ENCODE measurements at regions not wholly inside any gene's neighbourhood (a gene's known extent, or its start where the extent isn't known, plus 50 kb on each side); places are given as distances from the start of the nearest gene placed in this dataset.
"Not testable (repeated sequence)": the region's sequence is repeated elsewhere in the genome, so short reads cannot be mapped to it uniquely, and the experiment has no call there.

DNA sequence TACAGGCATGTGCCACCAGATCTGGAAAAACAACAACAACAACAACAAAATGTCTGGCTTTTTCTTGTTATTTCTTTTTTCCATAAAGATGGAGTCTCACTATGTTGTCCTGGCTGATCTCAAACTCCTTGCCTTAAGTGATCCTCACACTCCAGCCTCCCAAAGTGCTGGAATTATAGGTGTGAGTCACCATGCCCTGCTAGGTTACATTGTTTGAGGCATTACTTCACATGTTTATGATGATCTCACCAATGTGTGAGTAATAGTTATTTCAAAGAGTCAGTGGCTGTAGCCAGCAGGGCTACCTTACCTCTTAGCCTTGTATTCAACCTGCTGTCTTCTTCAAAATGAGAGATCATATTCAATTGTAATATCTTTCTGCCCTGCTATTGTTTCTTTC, 445.7 kb downstream of the AMY1C start:
- no peak for DNase-seq (ENCODE audit: low read depth)
- no peak overlapping the region for H3K4me3 ChIP-seq (ENCODE audit: low read depth, low read length)
- TF ChIP-seq, protein P1, sequence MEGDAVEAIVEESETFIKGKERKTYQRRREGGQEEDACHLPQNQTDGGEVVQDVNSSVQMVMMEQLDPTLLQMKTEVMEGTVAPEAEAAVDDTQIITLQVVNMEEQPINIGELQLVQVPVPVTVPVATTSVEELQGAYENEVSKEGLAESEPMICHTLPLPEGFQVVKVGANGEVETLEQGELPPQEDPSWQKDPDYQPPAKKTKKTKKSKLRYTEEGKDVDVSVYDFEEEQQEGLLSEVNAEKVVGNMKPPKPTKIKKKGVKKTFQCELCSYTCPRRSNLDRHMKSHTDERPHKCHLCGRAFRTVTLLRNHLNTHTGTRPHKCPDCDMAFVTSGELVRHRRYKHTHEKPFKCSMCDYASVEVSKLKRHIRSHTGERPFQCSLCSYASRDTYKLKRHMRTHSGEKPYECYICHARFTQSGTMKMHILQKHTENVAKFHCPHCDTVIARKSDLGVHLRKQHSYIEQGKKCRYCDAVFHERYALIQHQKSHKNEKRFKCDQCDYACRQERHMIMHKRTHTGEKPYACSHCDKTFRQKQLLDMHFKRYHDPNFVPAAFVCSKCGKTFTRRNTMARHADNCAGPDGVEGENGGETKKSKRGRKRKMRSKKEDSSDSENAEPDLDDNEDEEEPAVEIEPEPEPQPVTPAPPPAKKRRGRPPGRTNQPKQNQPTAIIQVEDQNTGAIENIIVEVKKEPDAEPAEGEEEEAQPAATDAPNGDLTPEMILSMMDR (IDR thresholded peaks at IDR 0.05; ENCODE audit: insufficient read depth, low read depth, low read length, missing control alignments) = no peak

DNA sequence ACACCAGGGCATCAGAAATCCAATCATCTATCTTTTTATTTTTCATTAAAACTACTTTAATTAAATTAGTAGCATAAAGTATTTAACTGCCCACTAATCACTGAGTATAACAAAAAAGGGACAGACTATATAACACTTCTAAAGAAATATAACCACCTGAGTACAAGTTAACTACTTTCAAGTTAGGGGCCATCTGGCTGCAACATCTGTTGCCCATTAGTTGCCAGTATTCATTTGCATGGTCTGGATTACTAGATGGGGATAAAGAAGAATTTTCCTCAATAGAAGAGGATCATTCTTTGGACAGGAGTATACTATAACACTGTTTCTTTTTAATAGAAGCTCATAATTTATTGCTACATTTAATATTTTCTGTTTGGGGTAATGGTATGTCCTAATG, 446.4 kb downstream of the AMY1C start:
- TF ChIP-seq, protein P1 (IDR thresholded peaks at IDR 0.05; ENCODE audit: insufficient read depth, low read depth, low read length, missing control alignments) = no peak
- H3K4me3 ChIP-seq (ENCODE audit: low read depth, low read length) = no peak overlapping the region
- no peak for DNase-seq (ENCODE audit: low read depth)

DNA sequence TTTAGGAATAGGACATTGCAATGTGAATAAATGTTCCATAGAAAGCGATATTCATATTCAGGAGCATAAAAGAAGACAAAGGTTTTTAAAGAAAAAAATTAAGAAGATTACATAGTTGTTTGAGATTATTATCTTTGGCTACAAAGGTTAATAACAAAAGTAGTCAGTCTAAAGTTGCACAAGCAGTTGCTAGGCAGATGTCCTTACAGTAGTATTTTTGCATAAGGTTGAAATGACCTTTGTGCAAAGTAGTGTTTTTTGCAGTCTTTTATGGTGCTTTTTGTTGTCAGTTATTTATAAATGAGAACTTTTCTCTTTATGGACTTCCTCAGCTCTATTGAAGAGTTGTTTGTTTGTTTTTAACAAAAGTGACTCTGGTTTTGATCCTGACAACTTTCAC, 447.8 kb downstream of the AMY1C start:
- no peak for DNase-seq (ENCODE audit: low read depth)
- no peak overlapping the region for H3K4me3 ChIP-seq (ENCODE audit: low read depth, low read length)
- TF ChIP-seq, protein P1 (IDR thresholded peaks at IDR 0.05; ENCODE audit: insufficient read depth, low read depth, low read length, missing control alignments) = no peak

DNA sequence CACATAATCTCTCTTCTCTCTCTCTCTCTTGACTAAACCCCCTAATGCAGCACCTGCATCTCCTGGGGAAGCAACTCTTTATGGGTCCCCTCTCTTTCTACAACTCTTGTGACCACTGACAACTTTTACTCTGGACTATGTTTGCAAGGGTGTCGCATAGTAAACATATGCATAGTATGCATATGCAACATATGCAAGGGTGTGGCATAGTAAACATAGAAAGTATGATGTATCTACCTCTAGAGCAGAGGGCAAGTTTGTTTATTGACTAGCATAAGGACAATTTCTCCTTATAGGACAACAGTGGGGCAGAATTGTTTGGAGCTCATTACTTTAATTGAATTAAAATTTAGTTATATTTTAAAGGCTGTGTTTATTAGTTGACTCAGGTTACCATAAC, 462.5 kb downstream of the AMY1C start:
- no peak overlapping the region for H3K4me3 ChIP-seq (ENCODE audit: low read depth, low read length)
- TF ChIP-seq, protein P1 (IDR thresholded peaks at IDR 0.05; ENCODE audit: insufficient read depth, low read depth, low read length, missing control alignments) = no peak
- DNase-seq (ENCODE audit: low read depth) = no peak

DNA sequence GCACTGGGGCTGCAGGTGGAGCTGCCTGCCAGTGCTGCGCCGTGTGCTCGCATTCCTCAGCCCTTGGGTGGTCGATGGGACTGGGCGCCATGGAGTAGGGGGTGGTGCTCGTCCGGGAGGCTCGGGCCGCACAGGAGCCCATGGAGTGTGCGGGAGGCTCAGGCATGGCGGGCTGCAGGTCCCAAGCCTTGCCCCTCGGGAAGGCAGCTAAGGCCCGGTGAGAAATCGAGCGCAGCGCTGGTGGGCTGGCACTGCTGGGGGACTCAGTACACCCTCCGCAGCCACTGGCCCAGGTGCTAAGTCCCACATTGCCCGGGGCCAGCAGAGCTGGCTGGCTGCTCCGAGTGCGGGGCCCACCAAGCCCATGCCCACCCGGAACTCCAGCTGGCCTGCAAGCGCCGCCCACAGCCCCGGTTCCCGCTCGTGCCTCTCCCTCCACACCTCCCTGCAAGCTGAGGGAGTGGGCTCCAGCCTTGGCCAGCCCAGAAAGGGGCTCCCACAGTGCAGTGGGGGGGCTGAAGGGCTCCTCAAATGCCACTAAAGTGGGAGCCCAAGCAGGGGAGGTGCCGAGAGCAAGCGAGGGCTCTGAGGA, 467.8 kb downstream of the AMY1C start:
- not testable (repeated sequence) for DNase-seq (ENCODE audit: low read depth); H3K4me3 ChIP-seq (ENCODE audit: low read depth, low read length)

DNA sequence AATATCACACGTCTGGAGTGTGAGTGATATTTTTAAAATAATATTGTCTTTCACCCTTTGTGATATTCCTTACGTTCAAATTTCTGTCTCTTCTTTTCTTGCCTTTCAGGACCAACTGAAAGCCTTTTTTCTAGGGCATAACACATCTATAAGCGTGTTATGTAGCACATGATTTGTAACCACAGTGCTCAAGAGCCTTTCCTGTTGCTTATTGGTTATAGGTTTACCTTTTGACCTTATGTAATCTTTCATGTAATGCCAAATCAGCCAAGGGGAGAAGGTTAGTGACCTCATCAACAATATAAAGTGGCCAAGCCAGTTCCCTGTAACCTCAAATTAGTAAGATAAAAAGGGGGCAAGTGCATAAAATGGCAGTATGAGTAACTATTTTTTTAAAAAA, 480.2 kb downstream of the AMY1C start:
- no peak overlapping the region for H3K4me3 ChIP-seq (ENCODE audit: low read depth, low read length)
- DNase-seq (ENCODE audit: low read depth) = no peak
- TF ChIP-seq, protein P1 (IDR thresholded peaks at IDR 0.05; ENCODE audit: insufficient read depth, low read depth, low read length, missing control alignments) = no peak

DNA sequence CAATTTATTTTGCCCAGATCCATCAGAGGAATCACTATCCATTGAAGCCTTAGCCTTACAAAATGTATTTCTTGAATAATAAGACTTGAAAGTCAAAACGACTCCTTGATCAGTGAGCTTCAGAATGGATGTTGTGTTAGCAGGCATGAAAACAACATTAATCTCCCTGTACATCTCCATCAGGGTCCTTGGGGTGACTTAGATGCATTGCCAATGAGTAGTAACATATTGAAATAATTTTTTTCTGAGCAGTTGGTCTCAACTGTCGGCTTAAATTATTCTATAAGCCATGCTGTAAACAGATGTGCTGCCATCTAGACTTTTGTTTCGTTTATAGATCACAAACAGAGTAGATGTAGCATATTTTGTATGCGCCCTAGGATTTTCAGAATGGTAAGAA, 482.0 kb downstream of the AMY1C start:
- no peak overlapping the region for H3K4me3 ChIP-seq (ENCODE audit: low read depth, low read length)
- TF ChIP-seq, protein P1 (IDR thresholded peaks at IDR 0.05; ENCODE audit: insufficient read depth, low read depth, low read length, missing control alignments) = no peak
- no peak for DNase-seq (ENCODE audit: low read depth)

Data from GM12865 (cell line).